Posterior vena cava (tissue), 2 donors: ENCODE measurements at regions not wholly inside any gene's neighbourhood (a gene's known extent, or its start where the extent isn't known, plus 50 kb on each side); places are given as distances from the start of the nearest gene placed in this dataset.

Source experiments
- DNase-seq: peaks from one replicate; pipeline ENCODE4 v3.0.0-alpha.2; 2020; ENCODE audit warnings: low spot score
- intact Hi-C, 2 donors: fragments of 100-400 bp; cut with DNase I; formaldehyde crosslinking; loops; one replicate each; pipeline versions ENCODE4 v1.14.1 to v1.14.2; 2022 to 2023
- donor health status: DM: yes; HTN: yes; CAD: no.
- donor health status: DM: yes; HTN: yes; CAD: no.

GRCh38 chr5:144844086-144844485, 673.4 kb downstream of the KCTD16 start:
- intact Hi-C loops = no loop called here
- DNase-seq = no peak

- intact Hi-C loops = no loop called here
- no peak for DNase-seq
These were observed 661.7 kb downstream of the KCTD16 start for GRCh38 chr5:144832416-144832815.

- DNase-seq = no peak
- intact Hi-C loops = no loop called here
These were observed 661.0 kb downstream of the KCTD16 start for GRCh38 chr5:144831650-144832049.

- intact Hi-C loops = no loop called here
- DNase-seq = no peak
These were observed 651.8 kb downstream of the KCTD16 start for GRCh38 chr5:144822503-144822902.

DNA sequence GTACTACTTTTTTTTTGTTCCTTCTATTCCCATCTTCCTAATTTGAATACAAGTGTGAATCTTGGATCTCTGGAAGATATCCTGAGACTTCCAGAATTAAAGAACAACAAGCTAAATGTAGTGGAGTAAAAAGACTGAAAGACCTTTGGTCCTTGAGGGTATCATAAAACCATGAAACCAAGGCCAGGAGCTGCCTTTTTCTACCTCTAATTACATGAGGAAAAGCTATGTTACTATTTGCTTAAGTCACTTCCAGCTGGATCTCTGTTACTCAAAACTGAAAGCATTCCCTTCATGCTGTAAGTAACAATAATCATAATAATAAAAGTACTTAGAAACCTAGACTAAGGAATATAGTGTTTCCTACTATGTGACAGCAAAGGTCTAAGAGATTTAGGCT, 649.6 kb downstream of the KCTD16 start:
- no peak for DNase-seq
- intact Hi-C loops = no loop called here

GRCh38 chr5:144815131-144815530, 644.5 kb downstream of the KCTD16 start:
- no peak for DNase-seq
- intact Hi-C loops = no loop called here

DNA sequence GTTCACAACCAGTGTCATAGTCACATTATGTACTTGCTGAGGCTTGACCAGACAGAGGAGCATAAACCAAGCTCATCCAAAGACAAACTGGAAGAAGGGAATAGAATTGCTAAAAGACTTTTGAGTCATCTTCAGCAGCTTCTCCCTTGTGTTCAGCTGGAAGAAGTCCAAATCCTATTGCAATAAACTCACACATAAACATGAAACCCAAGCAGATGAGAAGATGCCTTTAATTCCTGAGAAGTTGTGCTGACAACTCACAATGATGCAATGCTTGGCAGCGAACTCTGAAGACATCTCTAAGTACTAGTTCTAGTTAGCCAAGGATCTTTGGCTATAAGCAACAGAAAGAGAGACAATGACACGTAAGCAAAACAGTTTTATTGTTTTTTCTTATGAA, 642.1 kb downstream of the KCTD16 start:
- DNase-seq = no peak
- intact Hi-C loops = no loop called here

DNA sequence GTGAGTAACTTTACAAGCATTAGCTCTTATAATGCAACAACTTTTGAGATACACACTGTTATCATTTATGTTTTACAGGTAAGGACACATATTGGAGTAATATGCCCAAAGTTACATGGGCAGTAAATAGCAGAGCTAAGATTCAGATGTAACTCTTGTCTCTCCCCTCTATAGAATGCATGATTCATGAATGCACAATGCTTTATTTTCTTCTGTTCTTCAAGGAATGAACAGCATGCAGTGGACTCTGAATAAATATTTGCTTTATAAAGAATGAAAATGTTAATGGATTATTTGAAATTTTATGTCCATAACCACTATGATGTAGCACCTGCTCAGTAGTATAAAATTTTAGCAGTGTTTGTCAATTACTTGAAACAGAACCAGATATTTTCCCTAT, 629.5 kb downstream of the KCTD16 start:
- DNase-seq = no peak
- intact Hi-C loops = no loop called here

- DNase-seq = no peak
- intact Hi-C loops = loop anchor here in 1 of 2 donors (10.0 kb wide), 1 partner anchor 684 kb away; no protein-coding TSS in a partner anchor
These were observed 627.9 kb downstream of the KCTD16 start for GRCh38 chr5:144798595-144798994.

GRCh38 chr5:144794922-144795321, 624.2 kb downstream of the KCTD16 start:
- intact Hi-C loops = loop anchor here in 1 of 2 donors (10.0 kb wide), 1 partner anchor 680 kb away; no protein-coding TSS in a partner anchor
- DNase-seq = no peak

- intact Hi-C loops = no loop called here
- DNase-seq = no peak
These were observed 617.9 kb downstream of the KCTD16 start for GRCh38 chr5:144788556-144788955.

DNA sequence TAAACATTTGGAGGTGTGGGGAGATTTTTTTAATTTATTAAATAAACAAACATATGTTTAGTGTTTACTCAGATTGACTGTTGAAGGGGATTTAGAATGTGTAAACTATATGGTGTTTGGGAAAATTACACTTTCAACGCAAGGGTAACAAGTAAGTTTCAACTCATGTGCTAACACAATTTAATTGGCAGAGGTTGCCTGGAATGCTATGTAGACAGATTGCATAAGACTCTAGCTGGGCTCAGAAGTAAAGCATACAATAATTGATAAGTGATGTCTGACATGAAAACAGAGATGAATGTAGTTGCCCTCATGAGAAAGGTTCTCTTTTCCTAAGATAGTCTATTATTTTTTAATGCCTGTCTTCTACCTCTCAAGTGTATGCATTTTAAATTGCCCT, 617.4 kb downstream of the KCTD16 start:
- intact Hi-C loops = no loop called here
- no peak for DNase-seq

DNA sequence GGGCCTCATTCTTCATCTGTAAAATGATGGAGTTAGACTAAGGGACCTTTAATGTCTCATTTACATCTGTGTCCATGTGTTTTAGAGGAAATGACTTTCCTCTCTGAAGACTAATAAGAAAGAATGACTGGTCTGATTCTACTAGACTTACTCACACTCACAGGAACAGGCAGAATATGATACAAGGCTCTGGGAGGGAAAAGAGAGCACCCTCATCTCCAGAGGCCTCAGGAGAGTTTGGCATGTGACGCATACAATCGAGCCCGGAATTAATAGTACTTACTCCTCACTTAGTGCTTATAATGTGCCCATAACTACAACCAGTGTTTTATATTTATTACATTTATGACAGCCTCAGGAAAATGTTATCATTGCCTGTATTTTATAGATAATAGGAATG, 608.7 kb downstream of the KCTD16 start:
- intact Hi-C loops = no loop called here

GRCh38 chr5:144778561-144778960, 607.9 kb downstream of the KCTD16 start:
- intact Hi-C loops = no loop called here

More for the DNA sequence above, 608.7 kb downstream of the KCTD16 start:
- DNase-seq = no peak

DNA sequence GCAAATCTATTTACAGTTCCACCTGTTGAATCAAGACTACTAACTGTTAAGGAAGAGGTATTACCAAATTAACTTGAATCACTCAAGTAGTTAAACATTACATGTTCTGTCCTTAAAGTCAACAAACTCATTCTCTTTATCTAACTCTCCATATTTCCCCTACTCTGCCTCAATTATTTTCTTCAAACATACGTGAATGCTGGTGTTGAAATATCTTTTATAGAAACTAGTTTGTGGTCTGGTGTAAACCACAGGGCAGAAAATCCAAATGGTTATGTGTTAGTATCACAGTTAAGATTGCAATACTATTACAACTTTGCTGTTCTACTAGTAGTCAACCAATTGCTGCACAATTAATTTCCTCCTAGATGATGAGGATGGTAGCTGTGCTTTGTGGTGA, 603.5 kb downstream of the KCTD16 start:
- intact Hi-C loops = no loop called here
- DNase-seq = no peak

More at GRCh38 chr5:144778561-144778960, 607.9 kb downstream of the KCTD16 start:
- no peak for DNase-seq

DNA sequence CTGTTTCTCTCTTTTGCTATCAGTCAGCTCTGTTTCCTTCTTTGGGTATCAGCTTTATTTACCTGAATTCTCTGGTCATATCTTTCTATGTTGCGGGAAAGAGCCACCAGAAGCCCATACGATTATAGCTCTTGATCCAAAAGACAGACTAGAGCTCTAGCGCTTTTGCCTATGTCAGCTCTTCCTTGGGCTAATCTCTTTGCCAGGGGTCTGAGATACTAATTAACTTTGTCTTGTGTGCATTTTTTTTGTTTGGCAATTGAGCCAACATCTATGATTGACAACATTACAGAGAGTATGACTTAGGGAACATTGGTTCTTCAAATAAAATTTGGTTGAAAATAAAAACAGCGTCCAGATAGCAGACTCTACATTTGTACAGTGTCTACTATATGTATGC, 603.0 kb downstream of the KCTD16 start:
- intact Hi-C loops = no loop called here
- DNase-seq = no peak

GRCh38 chr5:144771802-144772201, 601.1 kb downstream of the KCTD16 start:
- DNase-seq = no peak
- intact Hi-C loops = no loop called here

DNA sequence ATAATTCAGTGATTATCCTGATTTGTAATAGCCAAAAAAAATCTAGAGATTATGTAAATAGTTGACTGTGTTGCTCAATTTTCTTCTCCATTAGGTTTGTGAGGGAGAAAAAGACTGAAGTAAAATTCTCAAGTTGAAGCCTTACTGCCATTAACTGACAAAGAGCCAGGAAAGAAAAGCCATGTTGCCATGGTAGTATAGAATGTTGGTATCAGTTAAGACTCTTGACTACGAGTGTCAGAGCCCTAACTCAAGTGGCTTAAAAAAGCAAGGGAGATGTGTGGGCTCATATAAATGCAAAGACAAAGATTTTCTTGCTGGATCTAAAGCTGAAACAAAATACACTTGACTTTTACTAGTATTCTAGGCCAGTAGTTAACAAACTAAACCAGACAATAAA, 571.7 kb downstream of the KCTD16 start:
- intact Hi-C loops = no loop called here
- DNase-seq = no peak

- intact Hi-C loops = no loop called here
- DNase-seq = no peak
These were observed 561.1 kb downstream of the KCTD16 start for GRCh38 chr5:144731786-144732185.

- DNase-seq = no peak
- intact Hi-C loops = loop anchor here in 1 of 2 donors (5.0 kb wide), 1 partner anchor 220 kb away; no protein-coding TSS in a partner anchor
These were observed 541.4 kb downstream of the KCTD16 start for GRCh38 chr5:144712090-144712489.

GRCh38 chr5:144711172-144711571, 540.5 kb downstream of the KCTD16 start:
- no peak for DNase-seq
- intact Hi-C loops = loop anchor here in 1 of 2 donors (5.0 kb wide), 1 partner anchor 219 kb away; no protein-coding TSS in a partner anchor

GRCh38 chr5:144710637-144711036, 540.0 kb downstream of the KCTD16 start:
- intact Hi-C loops = loop anchor here in 1 of 2 donors (5.0 kb wide), 1 partner anchor 218 kb away; no protein-coding TSS in a partner anchor
- DNase-seq = no peak
